CD4-positive, alpha-beta T cell treated with Interferon gamma for 1 hour (primary cell): ENCODE measurements at regions not wholly inside any gene's neighbourhood (a gene's known extent, or its start where the extent isn't known, plus 50 kb on each side); places are given as distances from the start of the nearest gene placed in this dataset.
"Not testable (repeated sequence)": the region's sequence is repeated elsewhere in the genome, so short reads cannot be mapped to it uniquely, and the experiment has no call there.

Source experiments
- DNase-seq: peaks from one replicate; pipeline ENCODE4 v3.0.0-alpha.2; 2020

GRCh38 chr3:3902161-3902560, 102.9 kb downstream of the LRRN1 start:
- DNase-seq, result no peak

DNA sequence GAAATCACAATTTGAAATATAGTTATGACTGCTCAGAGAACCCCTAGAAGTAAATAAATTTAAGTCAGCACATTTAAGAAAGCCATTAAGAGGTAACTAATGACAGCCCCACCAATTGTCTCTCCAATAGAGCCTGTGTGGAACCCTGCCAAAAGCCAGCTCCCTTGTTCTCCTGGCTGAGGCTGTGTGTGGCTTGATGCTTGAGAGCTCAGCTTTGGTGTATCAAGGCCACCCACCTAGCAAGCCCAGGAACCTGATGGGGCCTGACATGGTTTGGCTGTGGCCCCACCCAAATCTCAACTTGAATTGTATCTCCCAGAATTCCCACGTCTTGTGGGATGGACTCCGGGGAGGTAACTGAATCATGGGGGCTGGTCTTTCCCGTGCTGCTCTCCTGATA, 106.9 kb downstream of the LRRN1 start:
- DNase-seq, result no peak

GRCh38 chr3:3907023-3907422, 107.8 kb downstream of the LRRN1 start:
- no peak for DNase-seq

DNA sequence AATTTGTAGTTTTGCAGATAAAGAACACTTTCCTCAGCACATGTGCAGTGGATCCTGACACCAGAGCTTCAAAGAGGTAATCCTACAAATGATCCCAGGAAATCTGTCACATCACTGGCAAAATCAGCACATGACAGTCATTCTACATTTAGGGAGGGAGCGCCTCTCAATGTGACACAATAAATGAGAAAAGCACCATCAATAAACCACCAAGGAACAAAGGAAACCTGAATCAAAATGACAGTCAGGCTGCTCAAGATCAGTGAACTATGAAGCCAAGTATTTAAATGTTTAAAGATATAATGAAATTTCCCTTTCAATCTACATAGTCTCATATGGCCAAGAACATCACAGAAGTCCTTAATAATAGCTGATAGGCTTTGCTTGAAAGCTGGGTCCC, 119.5 kb downstream of the LRRN1 start:
- DNase-seq, result no peak

DNA sequence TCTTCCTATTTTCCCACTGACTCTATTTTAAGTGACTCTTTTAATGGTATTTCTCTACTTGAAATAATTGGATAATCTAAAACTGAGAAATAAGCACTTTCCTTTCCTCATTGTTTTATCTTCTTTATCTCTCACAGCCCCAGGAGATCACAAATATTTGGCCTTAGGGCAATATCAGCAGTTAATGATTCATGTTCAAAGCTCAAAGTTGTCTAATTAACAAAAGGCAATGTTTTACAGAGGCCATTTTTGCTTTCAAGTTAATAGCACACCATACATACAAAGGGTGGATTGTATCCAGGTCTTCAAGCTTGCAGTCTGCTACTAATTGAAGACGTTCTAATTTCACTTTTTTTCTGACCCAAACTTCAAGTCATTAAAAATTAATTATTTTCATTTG, 120.1 kb downstream of the LRRN1 start:
- no peak for DNase-seq

DNA sequence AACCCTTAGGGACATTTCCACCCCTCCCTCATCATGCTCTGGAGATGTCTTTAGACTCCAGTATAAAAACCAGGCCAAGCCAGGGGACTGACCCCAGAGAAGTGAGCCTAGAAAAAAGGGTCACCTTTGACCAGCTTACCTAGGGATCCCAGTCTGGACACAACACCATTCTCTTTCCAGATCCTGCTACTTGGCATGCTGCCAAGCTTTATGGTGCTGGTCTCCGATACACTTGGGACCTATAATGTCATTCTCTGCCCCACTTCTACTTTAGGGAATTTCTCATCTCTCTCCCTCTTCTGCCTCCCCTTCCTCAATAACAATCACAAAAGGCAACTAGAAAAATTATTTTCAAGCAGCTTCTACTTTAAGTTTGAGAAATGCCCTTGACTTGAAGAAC, 124.4 kb downstream of the LRRN1 start:
- DNase-seq, result no peak

DNA sequence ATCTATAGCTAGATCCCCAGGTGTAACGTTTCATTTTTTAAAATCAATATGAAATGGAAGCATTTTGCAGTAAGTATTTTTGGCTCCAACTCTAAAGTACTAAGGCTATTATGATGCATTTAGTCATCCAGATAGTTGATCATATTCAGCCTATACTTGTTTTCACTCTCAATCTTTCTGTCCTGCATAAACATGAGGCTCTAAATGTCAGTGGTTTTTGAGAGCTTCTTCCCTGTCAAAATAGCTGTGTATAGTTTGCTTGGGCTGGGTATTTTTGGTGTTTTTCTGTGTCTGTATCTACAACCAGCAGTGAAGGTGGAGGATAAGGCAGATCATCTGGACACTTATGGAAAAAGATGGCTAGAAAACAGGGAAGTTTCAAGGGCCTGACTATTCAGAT, 128.0 kb downstream of the LRRN1 start:
- DNase-seq, result no peak

DNA sequence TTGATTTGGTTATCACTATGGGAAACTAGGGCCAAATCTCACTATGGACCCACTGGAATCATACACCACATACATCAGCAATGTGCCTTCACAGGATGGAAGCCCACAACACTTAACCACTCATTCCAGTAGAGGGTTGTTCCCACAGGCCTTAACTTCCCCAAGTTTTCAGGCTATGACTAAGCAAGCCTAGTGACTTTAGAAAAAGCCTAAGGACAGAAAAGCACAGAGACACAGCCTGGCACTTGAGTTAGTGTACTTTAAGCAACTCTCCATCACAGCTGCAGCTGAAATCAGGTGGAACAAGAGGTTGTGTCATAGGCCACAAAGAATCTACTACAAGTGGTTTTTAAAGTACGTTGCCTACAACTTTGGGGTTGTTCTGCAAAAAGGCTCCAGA, 128.7 kb downstream of the LRRN1 start:
- no peak for DNase-seq

DNA sequence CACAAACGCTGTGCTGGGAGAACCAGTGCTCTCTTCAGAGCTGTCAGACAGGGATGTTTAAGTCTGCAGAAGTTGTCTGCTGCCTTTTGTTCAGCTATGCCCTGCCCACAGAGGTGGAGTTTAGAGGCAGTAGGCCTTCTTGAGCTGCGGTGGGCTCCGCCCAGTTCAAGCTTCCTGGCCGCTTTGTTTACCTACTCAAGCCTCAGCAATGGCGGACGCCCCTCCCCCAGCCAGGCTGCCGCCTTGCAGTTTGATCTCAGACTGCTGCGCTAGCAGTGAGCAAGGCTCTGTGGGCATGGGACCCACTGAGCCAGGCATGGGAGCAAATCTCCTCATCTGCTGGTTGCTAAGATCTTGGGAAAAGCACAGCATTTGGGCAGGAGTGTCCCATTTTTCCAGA, 142.1 kb downstream of the LRRN1 start:
- DNase-seq, result not testable (repeated sequence)

DNA sequence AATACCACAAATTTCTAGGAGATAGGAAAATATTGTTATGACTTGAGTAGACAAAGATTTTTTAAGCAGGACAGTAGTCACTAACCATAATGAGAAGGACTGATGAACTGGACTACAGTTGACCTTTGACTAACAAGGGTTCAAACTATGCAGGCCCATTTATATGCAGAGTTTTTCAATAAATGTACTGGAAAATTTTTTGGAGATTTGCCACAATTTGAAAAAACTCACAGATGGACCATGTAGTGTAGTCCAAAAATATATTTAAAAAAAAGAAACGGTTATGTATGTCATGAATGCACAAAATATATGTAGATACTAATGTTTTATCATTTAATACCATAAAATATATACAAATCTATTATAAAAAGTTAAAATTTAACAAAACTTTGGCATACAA, 151.8 kb downstream of the LRRN1 start:
- DNase-seq, result no peak

DNA sequence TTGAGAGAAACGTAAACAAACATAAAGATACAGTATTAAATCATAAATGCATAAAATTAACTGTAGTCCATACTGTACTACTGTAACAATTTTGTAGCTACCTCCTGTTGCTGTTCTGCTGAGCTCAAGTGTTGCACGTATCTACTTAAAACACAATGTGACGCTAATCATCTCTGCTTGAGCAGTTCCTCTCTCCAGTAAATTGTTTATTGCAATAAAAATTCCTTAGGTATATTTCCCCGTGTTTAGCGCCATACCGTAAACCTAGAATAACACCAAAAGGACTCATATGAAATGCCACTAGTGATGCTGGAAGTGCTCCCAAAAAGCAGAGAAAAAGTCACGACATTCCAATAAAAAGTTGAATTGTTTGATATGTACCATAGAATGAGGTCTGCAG, 152.3 kb downstream of the LRRN1 start:
- DNase-seq, result no peak

- not testable (repeated sequence) for DNase-seq
Observed at GRCh38 chr3:3962867-3963266, 163.6 kb downstream of the LRRN1 start.

- DNase-seq, result no peak
Observed at GRCh38 chr3:3984053-3984452, 184.8 kb downstream of the LRRN1 start.

DNA sequence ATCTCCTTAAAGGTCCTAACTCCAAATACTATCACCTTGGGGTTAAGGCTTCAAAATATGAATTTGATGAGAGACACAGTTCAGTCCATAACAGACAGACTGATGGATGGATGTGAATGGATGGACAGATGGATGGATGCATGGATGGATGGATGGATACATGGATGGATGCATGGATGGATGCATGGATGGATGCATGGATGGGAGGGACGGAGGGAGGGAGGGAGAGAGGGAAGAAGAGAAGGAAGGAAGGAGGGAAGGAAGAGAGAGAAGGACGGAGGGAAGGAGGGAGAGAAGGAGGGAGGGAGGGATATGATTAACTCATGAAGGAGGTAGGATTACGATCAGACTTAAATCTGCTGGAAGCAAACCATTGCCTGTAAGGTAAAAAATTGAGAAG, 192.4 kb downstream of the LRRN1 start:
- DNase-seq, result no peak

GRCh38 chr3:3992312-3992874, 193.2 kb downstream of the LRRN1 start:
- no peak for DNase-seq

GRCh38 chr3:3998140-3998922, 199.1 kb downstream of the LRRN1 start:
- no peak for DNase-seq

DNA sequence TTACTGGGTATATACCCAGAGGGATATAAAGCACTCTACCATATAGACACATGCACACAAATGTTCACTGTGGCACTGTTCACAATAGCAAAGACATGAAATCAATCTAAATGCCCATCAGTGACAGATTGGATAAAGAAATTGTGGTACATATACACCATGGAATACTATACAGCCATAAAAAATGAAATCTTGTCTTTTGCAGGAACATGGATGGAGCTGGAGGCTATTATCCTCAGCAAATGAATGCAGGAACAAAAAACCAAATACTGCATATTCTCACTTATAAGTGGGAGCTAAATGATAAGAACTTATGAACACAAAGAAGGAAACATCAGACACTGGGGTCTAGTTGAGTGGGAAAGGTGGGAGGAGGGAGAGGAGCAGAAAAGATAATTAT, 200.1 kb downstream of the LRRN1 start:
- DNase-seq, result not testable (repeated sequence)

DNA sequence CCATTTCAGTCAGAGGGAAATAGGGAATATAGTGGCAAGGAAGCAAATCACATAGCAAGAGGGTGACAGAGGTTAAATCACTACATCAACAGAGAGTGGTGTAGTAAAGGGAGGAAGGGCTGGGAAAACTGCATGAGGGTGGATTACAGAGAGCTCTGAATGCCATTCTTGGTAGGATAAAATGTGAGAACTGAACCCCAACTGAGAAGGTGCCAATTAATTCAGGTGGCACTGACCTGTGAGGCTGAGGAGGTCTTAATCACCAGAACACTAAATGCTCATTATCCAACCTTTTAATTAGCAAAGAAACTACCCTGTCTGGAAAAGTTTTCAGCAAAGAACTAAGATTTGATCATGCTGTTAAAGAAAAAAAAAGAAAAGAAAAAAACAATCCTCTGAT, 202.7 kb downstream of the LRRN1 start:
- DNase-seq, result no peak

- no peak for DNase-seq
Observed at GRCh38 chr3:4006288-4006687, 207.1 kb downstream of the LRRN1 start.

DNA sequence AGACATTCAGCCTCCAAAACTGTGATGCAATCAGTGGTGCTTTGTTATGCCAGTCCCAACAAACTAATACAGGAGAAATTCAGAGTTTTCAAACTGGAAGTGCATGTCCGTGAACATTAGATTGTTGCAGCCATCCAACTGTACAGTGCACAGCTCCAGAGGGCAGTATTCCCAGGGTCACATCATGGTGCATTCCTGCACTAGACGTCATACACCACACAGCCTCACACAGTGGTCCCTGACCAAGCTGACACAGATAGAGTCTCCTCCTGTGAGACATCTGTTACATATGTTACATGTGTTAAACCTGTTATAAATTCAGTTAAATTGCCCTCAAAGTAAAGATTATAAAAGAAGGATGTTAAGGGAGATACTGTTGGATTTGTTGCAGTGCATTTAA, 209.0 kb downstream of the LRRN1 start:
- DNase-seq, result no peak

- DNase-seq, result no peak
Observed at GRCh38 chr3:4011166-4011565, 211.9 kb downstream of the LRRN1 start.

- no peak for DNase-seq
Observed at GRCh38 chr3:4015426-4015825, 216.2 kb downstream of the LRRN1 start.

DNA sequence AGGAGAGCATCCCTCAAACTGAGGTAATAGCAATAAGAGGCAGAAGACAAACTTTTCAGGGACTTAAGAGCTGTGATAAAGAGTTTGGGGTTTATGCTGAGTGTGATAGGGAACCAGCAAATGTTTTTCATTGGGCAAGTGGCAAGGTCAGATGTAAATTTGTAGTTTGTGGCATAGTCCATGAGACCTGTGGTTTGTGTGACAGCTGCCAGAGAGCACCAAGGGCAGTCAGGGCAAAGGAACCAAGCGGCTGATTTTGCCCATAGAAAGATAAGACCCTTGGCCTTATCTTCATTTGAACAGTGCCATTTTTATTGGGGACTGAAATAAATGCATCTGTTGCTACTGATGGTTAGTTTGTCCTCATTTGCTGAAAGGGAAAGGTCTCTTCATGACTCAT, 220.3 kb downstream of the LRRN1 start:
- no peak for DNase-seq

DNA sequence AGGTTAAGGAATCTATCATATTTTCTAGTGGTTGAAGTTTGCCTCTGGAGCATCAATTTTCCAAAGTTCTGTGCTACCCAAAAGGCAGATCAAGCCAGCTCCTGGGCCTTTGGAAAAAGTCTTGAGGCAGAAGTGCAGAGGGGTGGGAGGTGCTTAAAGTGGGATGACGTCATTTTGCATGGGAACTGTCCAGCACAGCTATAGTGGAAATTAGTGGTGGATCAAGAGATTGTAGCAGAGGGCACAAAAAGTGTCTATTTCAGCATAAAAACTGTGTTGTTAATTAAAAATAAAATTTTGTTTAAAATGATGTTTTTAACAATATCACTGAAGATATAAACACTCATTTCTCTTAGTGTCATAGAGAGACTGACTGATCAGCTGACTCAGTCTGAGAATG, 221.9 kb downstream of the LRRN1 start:
- DNase-seq, result no peak

DNA sequence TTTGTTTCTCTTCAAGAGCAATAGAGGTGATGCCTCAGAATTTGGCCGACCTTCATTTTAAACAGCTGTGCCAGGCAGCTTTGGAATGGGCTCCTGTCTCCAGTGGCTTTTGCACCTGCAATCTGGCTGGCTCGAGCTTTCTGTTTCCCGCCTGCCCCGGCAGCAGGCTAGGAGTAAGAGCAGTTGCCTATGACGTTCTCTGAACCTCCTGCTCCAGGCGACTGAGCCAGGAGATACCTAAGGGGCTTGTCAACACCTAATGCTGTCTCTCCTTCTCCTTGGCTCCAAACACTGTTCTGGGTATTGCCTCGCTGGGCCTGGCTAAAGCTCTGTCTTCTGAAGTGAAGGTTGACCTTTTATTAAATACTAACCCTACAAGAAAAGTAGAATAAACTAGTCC, 229.9 kb downstream of the LRRN1 start:
- DNase-seq, result no peak
